ENCODE measurements at regions not wholly inside any gene's neighbourhood (a gene's known extent, or its start where the extent isn't known, plus 50 kb on each side); places are given as distances from the start of the nearest gene placed in this dataset.

- TF ChIP-seq EZH2 (optimal IDR thresholded peaks at IDR 0.05; ENCODE audit: low read depth, low read length) (no peak), CTCF (IDR thresholded peaks at IDR 0.05; ENCODE audit: low read length) (no peak), EZH2phosphoT487 (IDR thresholded peaks at IDR 0.05; ENCODE audit: low read length) (no peak)
These were observed 490.0 kb upstream of the ATXN8OS start for GRCh38 chr13:69617587-69617986.
